ENCODE measurements at regions not wholly inside any gene's neighbourhood (a gene's known extent, or its start where the extent isn't known, plus 50 kb on each side); places are given as distances from the start of the nearest gene placed in this dataset.

- TF ChIP-seq, protein P1, sequence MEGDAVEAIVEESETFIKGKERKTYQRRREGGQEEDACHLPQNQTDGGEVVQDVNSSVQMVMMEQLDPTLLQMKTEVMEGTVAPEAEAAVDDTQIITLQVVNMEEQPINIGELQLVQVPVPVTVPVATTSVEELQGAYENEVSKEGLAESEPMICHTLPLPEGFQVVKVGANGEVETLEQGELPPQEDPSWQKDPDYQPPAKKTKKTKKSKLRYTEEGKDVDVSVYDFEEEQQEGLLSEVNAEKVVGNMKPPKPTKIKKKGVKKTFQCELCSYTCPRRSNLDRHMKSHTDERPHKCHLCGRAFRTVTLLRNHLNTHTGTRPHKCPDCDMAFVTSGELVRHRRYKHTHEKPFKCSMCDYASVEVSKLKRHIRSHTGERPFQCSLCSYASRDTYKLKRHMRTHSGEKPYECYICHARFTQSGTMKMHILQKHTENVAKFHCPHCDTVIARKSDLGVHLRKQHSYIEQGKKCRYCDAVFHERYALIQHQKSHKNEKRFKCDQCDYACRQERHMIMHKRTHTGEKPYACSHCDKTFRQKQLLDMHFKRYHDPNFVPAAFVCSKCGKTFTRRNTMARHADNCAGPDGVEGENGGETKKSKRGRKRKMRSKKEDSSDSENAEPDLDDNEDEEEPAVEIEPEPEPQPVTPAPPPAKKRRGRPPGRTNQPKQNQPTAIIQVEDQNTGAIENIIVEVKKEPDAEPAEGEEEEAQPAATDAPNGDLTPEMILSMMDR (IDR thresholded peaks at IDR 0.05) = peak in 4 of 7 experiments; percentile 6 to 21 (median 12)
- TF ChIP-seq POLR2AphosphoS5 (IDR thresholded peaks at IDR 0.05) = no peak
- no peak for TF ChIP-seq EP300 (IDR thresholded peaks at IDR 0.05)
- no peak for TF ChIP-seq POLR2A (IDR thresholded peaks at IDR 0.05)
Observed at GRCh38 chr4:133320576-133321170, 171.6 kb downstream of the PCDH10 start.
